ENCODE measurements at regions not wholly inside any gene's neighbourhood (a gene's known extent, or its start where the extent isn't known, plus 50 kb on each side); places are given as distances from the start of the nearest gene placed in this dataset.

DNA sequence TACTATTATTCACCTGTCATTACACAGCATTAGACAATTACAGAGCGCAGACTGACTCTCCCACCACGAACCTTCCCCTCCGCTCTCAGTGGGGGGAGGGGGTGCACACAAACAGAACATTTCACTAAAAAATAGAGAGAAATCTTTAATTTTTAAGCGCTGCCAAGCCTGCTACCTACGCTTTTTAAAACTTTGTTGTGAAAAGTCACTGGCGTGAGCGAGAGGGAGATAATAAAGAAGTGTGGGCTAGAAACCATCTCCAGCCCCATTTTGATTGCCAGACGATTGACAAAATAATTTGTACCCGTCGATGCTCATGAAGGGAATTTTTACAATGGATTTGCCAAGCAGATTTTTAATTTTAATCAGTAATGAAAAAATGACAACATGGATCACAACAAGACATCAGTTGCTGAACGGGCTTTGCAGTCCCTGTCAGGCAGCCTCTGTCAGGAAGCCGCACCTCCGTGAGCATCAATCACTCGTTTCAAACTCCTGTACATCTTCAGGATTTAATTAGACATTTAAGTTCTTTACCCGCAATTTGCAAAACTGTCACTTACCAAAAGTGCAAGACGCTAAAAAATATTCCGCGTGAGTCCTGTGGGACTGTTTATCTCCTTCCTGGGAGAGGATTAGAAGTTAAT is 209.1 kb downstream of the BCL11B start:
- TF ChIP-seq, protein P1, sequence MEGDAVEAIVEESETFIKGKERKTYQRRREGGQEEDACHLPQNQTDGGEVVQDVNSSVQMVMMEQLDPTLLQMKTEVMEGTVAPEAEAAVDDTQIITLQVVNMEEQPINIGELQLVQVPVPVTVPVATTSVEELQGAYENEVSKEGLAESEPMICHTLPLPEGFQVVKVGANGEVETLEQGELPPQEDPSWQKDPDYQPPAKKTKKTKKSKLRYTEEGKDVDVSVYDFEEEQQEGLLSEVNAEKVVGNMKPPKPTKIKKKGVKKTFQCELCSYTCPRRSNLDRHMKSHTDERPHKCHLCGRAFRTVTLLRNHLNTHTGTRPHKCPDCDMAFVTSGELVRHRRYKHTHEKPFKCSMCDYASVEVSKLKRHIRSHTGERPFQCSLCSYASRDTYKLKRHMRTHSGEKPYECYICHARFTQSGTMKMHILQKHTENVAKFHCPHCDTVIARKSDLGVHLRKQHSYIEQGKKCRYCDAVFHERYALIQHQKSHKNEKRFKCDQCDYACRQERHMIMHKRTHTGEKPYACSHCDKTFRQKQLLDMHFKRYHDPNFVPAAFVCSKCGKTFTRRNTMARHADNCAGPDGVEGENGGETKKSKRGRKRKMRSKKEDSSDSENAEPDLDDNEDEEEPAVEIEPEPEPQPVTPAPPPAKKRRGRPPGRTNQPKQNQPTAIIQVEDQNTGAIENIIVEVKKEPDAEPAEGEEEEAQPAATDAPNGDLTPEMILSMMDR (IDR thresholded peaks at IDR 0.05; ENCODE audit: control extremely low read depth, extremely low read depth, low read depth, missing control alignments), result no peak
- ChIA-PET POLR2A (no interaction called here), CTCF (no interaction called here)
- no peak for DNase-seq (ENCODE audit: extremely low spot score)

DNA sequence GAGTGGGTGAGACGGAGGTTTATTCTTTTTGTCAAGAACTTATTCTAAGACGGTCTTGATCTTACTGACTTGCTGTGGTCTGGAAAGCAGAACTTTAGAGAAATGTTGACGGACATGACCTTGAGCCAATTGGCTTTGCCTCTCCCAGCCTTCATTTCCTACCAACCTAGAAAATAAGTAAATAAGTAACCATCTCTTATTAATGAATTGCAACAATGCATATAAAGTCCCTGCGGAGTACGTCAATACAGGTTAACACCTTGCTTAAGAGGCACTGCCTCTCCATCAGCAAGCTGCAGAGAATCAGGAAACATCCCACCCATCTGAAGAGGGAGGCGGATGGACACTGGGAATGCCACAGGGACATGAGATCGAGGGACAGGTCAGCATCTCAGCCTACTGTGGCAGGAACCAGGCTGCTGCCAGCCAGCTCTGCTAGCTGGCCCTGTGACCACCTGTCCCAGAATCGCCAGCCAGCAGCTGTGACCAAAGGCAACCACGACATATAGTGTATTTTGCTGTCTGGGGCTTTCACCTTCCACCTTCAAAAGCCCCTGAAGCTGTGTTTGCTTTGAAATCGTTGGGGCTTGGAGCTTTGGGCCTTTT is 208.3 kb downstream of the BCL11B start:
- CTCF ChIA-PET, result no interaction called here
- DNase-seq (ENCODE audit: extremely low spot score), result no peak
- TF ChIP-seq, protein P1 (IDR thresholded peaks at IDR 0.05; ENCODE audit: control extremely low read depth, extremely low read depth, low read depth, missing control alignments), result no peak
- POLR2A ChIA-PET, result no interaction called here

DNA sequence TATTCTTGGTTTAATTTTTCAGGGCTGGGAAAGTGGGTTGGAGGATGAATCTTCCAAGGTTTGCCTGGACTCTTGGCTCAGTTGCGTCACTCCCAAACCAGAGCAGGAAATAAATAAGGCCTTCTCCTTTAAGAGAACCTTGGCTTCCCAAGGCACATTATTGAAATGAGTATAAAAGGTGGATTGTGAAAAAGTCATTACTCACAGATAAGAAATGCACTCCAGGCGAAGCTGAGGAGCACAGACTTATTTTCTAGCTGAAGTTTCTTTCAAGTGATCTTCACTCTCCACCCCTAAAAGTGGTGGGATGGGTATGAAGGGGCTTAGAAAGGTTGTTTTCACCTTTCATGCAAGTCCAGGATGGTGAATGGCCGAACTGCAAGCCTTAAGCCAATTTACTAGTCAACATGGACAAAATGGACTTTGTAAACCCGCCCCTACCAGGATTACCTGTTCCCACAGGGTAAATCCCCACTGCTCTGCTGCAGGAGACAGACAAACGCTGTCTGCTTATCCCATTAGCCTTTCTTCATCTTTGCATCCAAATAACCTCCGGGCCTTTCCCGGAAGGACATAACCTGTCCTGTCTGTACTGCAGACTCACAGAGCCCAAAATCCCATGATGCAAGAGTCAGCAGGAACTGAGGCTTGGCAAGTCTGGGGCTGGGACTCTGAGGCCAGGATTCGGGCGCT is 207.6 kb downstream of the BCL11B start:
- TF ChIP-seq, protein P1 (IDR thresholded peaks at IDR 0.05; ENCODE audit: control extremely low read depth, extremely low read depth, low read depth, missing control alignments), result no peak
- POLR2A ChIA-PET, result no interaction called here
- no peak for DNase-seq (ENCODE audit: extremely low spot score)
- CTCF ChIA-PET, result no interaction called here

DNA sequence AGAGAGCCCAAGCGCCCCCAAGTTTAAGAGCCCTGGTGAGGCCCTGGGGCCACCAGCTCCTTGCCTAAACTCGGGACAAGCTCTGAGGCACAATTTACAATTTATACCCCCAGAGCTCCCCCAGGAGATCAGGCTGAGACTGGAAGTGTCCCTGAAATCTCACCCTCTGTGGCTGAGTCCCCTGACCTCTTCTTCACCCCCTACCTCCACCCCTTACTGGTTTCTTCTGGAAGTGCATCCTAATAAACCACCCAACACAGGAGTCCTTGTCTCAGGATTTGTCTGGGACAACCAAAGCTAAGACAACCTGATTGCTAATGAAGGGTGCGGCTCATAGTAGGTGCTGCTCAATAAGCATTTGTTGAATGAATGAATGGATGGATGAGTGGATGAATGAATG is 206.4 kb downstream of the BCL11B start:
- DNase-seq (ENCODE audit: extremely low spot score), result no peak
- ChIA-PET CTCF (interaction anchor here (2.4 kb wide), 1 partner anchor 10 kb away, joined by 5 read pairs; no protein-coding TSS in a partner anchor), POLR2A (no interaction called here)
- TF ChIP-seq, protein P1 (IDR thresholded peaks at IDR 0.05; ENCODE audit: control extremely low read depth, extremely low read depth, low read depth, missing control alignments), result no peak

DNA sequence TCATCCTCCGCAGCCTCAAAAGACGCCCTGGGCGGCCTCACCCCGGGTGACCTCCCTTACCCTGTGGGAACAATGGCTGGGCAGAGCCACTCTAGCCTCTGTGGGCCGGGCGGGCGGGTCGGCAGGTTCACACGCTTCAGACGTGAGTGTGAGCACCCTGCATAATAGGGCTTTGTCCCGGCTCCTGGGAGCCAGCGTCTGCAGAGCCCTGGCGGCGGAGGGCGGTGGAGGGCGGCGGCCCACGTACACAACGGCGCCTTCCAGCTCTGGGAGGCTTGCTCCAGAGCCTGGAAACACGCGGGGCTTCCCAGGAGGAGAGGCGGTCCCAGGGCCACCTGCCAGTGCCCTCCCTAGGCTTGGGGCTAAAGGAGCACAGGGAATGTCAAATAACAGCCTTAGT is 205.6 kb downstream of the BCL11B start:
- CTCF ChIA-PET, result interaction anchor here (2.4 kb wide), 1 partner anchor 10 kb away, joined by 5 read pairs; no protein-coding TSS in a partner anchor
- TF ChIP-seq, protein P1 (IDR thresholded peaks at IDR 0.05; ENCODE audit: control extremely low read depth, extremely low read depth, low read depth, missing control alignments), result no peak
- POLR2A ChIA-PET, result no interaction called here
- DNase-seq (ENCODE audit: extremely low spot score), result no peak

DNA sequence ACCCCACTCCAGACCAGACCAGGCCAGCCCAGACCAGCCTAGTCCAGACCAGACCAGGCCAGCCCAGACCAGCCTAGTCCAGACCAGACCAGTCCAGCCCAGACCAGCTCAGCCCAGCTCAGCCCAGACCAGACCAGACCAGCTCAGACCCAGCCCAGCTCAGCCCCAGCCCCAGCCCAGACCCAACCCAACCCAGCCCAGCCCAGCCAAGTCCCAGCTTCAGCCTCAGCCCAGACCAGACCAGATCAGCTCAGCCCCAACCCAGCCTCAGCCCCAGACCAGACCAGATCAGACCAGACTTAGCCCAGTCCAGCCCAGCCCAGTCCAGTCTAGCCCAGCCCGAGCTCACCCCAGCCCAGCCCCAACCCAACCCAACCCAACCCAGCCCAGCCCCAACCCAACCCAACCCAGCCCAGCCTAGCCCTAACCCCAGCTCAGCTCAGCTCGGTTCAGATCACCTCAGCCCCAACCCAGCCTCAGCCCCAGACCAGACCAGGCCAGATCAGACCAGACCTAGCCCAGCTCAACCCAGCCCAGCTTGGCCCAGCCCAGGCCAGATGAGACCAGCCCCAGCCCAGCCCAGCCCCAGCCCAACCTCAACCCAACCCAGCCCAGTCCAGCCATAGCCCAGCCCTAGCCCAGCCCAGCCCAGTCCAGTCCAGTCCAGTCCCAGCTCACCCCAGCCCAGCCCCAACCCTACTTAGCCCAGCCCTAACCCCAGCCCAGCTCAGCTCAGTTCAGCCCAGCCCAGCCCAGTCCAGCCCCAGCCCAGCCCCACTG is 204.7 kb downstream of the BCL11B start:
- DNase-seq (ENCODE audit: extremely low spot score), result no peak
- ChIA-PET POLR2A (no interaction called here), CTCF (interaction anchor here (2.4 kb wide), 1 partner anchor 9 kb away, joined by 5 read pairs; no protein-coding TSS in a partner anchor)
- TF ChIP-seq, protein P1 (IDR thresholded peaks at IDR 0.05; ENCODE audit: control extremely low read depth, extremely low read depth, low read depth, missing control alignments), result no peak
